DMS114 treated with DMSO at 0.1 percent for 48 hours (cell line): ENCODE measurements at regions not wholly inside any gene's neighbourhood (a gene's known extent, or its start where the extent isn't known, plus 50 kb on each side); places are given as distances from the start of the nearest gene placed in this dataset.
"Not testable (repeated sequence)": the region's sequence is repeated elsewhere in the genome, so short reads cannot be mapped to it uniquely, and the experiment has no call there.

Experiments
- DNase-seq: peaks from one replicate; lab custom pipeline; 2025; ENCODE audit not compliant: unreplicated experiment; lab: John Stamatoyannopoulos, UW

- no peak for DNase-seq
Observed at GRCh38 chr5:107010060-107010459, 660.7 kb downstream of the EFNA5 start.

- DNase-seq: no peak
Observed at GRCh38 chr5:107005653-107006052, 665.1 kb downstream of the EFNA5 start.

- DNase-seq: no peak
Observed at GRCh38 chr5:107005161-107005560, 665.6 kb downstream of the EFNA5 start.

- DNase-seq: no peak
Observed at GRCh38 chr5:107002115-107002514, 668.6 kb downstream of the EFNA5 start.

GRCh38 chr5:106999506-106999905 is 671.2 kb downstream of the EFNA5 start:
- DNase-seq: not testable (repeated sequence)

- DNase-seq: no peak
Observed at GRCh38 chr5:106986006-106986405, 684.7 kb downstream of the EFNA5 start.

GRCh38 chr5:106985174-106985573 is 685.6 kb downstream of the EFNA5 start:
- DNase-seq: no peak

- DNase-seq: not testable (repeated sequence)
Observed at GRCh38 chr5:106979178-106979577, 691.6 kb downstream of the EFNA5 start.

GRCh38 chr5:106978582-106979165 is 692.1 kb downstream of the EFNA5 start:
- not testable (repeated sequence) for DNase-seq

GRCh38 chr5:106976363-106976762 is 694.4 kb downstream of the EFNA5 start:
- DNase-seq: no peak

GRCh38 chr5:106974272-106974671 is 696.5 kb downstream of the EFNA5 start:
- DNase-seq: no peak

- no peak for DNase-seq
Observed at GRCh38 chr5:106966686-106967315, 703.9 kb downstream of the EFNA5 start.

GRCh38 chr5:106964132-106964531 is 706.6 kb downstream of the EFNA5 start:
- DNase-seq: no peak

GRCh38 chr5:106963630-106964029 is 707.1 kb downstream of the EFNA5 start:
- no peak for DNase-seq

GRCh38 chr5:106962464-106963230 is 708.1 kb downstream of the EFNA5 start:
- no peak for DNase-seq

- DNase-seq: no peak
Observed at GRCh38 chr5:106959387-106959786, 711.4 kb downstream of the EFNA5 start.

- no peak for DNase-seq
Observed at GRCh38 chr5:106957336-106957735, 713.4 kb downstream of the EFNA5 start.

GRCh38 chr5:106956886-106957285 is 713.9 kb downstream of the EFNA5 start:
- DNase-seq: no peak

GRCh38 chr5:106956187-106956586 is 714.5 kb downstream of the EFNA5 start:
- no peak for DNase-seq

GRCh38 chr5:106940986-106941385 is 729.8 kb downstream of the EFNA5 start:
- DNase-seq: no peak

GRCh38 chr5:106940301-106940846 is 730.4 kb downstream of the EFNA5 start:
- DNase-seq: no peak

- no peak for DNase-seq
Observed at GRCh38 chr5:106923409-106923808, 747.3 kb downstream of the EFNA5 start.
